K562 (cell line): ENCODE measurements at regions not wholly inside any gene's neighbourhood (a gene's known extent, or its start where the extent isn't known, plus 50 kb on each side); places are given as distances from the start of the nearest gene placed in this dataset.

Experiments
- ATAC-seq: fragments of 200-7000 bp; cut with Tn5 transposase; 3 replicates; pipeline ENCODE4 v1.9.1; 2020; ENCODE audit warnings: moderate library complexity
- BruUV-seq: library from RNA; stranded (reverse); fragments of 400-500 nt; replicated peaks from 2 replicates; lab custom pipeline; 2021; lab: Mats Ljungman, UMichigan
- CTCF ChIA-PET: fragments of 300-600 bp; formaldehyde crosslinking; extraction: SDS; loops from one replicate; lab custom pipeline; 2021; ENCODE audit warnings: low intra/inter-chr PET ratio; lab: Yijun Ruan, JAX
- POLR2A ChIA-PET: fragments of 300-600, 350-650 bp; sonication (Branson Sonifier 250); formaldehyde crosslinking; extraction: SDS; loops from one replicate; lab custom pipeline; 2021; ENCODE audit warnings: antibody characterized with exemption, inconsistent platforms; lab: Yijun Ruan, JAX
- DNase-seq, 4 experiments: peaks; one replicate each; pipeline versions ENCODE4 v3.0.0 to v3.0.0-alpha.2; 2011 to 2018; ENCODE audit warnings: low spot score in 3 of 4, mixed read lengths in 3 of 4; ENCODE audit errors: extremely low read depth in 1 of 4
- FAIRE-seq: peaks from 2 replicates; lab custom pipeline; 2011; peaks lifted over from hg19 to GRCh38; lab: Jason Lieb, UNC
- H2AFZ ChIP-seq: 2 replicates; pipeline ENCODE4 v1.6.0; 2011; ENCODE audit warnings: low read depth, low read length, control low read depth, inconsistent platforms
- H3K27ac ChIP-seq: fragments of 200-600 bp; 3 replicates; pipeline ENCODE4 v1.8.0; 2011; ENCODE audit warnings: low read depth, mild to moderate bottlenecking, control low read depth, inconsistent platforms, low read length, moderate library complexity, mixed read lengths; ENCODE audit errors: extremely low read depth
- H3K27me3 ChIP-seq, 2 experiments: fragments of 300-600 bp in 1 of 2; 2 replicates in 1 of 2; 3 replicates in 1 of 2; pipeline versions ENCODE4 v1.6.0 to v1.8.0; 2011; ENCODE audit warnings: inconsistent platforms in 2 of 2, low read length in 2 of 2, mild to moderate bottlenecking in 1 of 2, mixed read lengths in 1 of 2, moderate library complexity in 1 of 2; ENCODE audit not compliant: control insufficient read depth in 2 of 2, insufficient read depth in 2 of 2
- H3K36me3 ChIP-seq: fragments of 300-600 bp; 3 replicates; pipeline ENCODE4 v1.8.0; 2011; ENCODE audit warnings: mild to moderate bottlenecking, low read length, inconsistent platforms; ENCODE audit not compliant: control insufficient read depth, insufficient read depth
- H3K4me1 ChIP-seq, 2 experiments: fragments of 200-600 bp in 1 of 2; replicated peaks in 1 of 2; 2 replicates in 1 of 2; 3 replicates in 1 of 2; pipeline versions ENCODE4 v1.5.1 to v1.8.0; 2011; ENCODE audit warnings: inconsistent platforms in 2 of 2, low read length in 2 of 2, mild to moderate bottlenecking in 1 of 2, mixed read lengths in 1 of 2, moderate library complexity in 1 of 2; ENCODE audit not compliant: control insufficient read depth in 2 of 2, insufficient read depth in 2 of 2
- H3K4me2 ChIP-seq: 2 replicates; pipeline ENCODE4 v1.6.1; 2011; ENCODE audit warnings: low read length, control low read depth, inconsistent platforms, mixed read lengths; ENCODE audit not compliant: insufficient read depth
- H3K4me3 ChIP-seq: fragments of 200-600 bp; sonication (generic), shearing (Covaris generic); 2 replicates; pipeline ENCODE4 v1.5.1; 2016; ENCODE audit warnings: control low read depth, inconsistent platforms
- H3K79me2 ChIP-seq: fragments of 200-600 bp; 3 replicates; pipeline ENCODE4 v1.8.0; 2011; ENCODE audit warnings: low read length, inconsistent platforms; ENCODE audit not compliant: control insufficient read depth, insufficient read depth
- H3K9ac ChIP-seq, 2 experiments: 2 replicates each; pipeline versions ENCODE4 v1.6.0 to v1.6.1; 2011; ENCODE audit warnings: low read depth in 2 of 2, low read length in 2 of 2, control low read depth in 1 of 2, inconsistent platforms in 1 of 2, mild to moderate bottlenecking in 1 of 2, mixed read lengths in 1 of 2; ENCODE audit not compliant: insufficient read depth in 1 of 2
- H3K9me1 ChIP-seq: one replicate; pipeline ENCODE4 v1.6.0; 2011; ENCODE audit warnings: inconsistent platforms, mild to moderate bottlenecking, low read length, moderate library complexity; ENCODE audit not compliant: control insufficient read depth, insufficient read depth
- H3K9me3 ChIP-seq: replicated peaks from 2 replicates; pipeline ENCODE4 v1.5.1; 2011; ENCODE audit warnings: low read depth, low read length, inconsistent platforms; ENCODE audit not compliant: control insufficient read depth, insufficient read depth
- H4K20me1 ChIP-seq: replicated peaks from 2 replicates; pipeline ENCODE4 v1.6.1; 2011; ENCODE audit warnings: low read length, inconsistent platforms, mixed read lengths; ENCODE audit not compliant: control insufficient read depth, insufficient read depth
- ESRRA ChIP-seq: fragments of 450-650 bp; IDR thresholded peaks from 2 replicates; pipeline ENCODE4 v1.6.1; 2014; ENCODE audit warnings: low read depth, mild to moderate bottlenecking, moderate library complexity, borderline replicate concordance
- FOXM1 ChIP-seq, 2 experiments: fragments of 450-650 bp in 1 of 2; sonication (generic) in 1 of 2; formaldehyde crosslinking in 1 of 2; IDR thresholded peaks; 2 replicates each; pipeline versions ENCODE4 v1.6.1 to v1.9.0; 2017 to 2022; ENCODE audit warnings: low read depth in 2 of 2, mild to moderate bottlenecking in 2 of 2, missing genetic modification reagents in 1 of 2, moderate library complexity in 1 of 2
- HIVEP1 ChIP-seq: fragments of 250-450 bp; sonication (Bioruptor Pico); IDR thresholded peaks from 2 replicates; pipeline ENCODE4 v1.4.0; 2020; ENCODE audit warnings: mild to moderate bottlenecking
- MTA3 ChIP-seq: fragments of 450-650 bp; formaldehyde crosslinking; IDR thresholded peaks from 2 replicates; pipeline ENCODE4 v1.6.1; 2017; ENCODE audit warnings: mild to moderate bottlenecking, borderline replicate concordance
- RREB1 ChIP-seq: fragments of 250-450 bp; sonication (Bioruptor Pico); IDR thresholded peaks from 2 replicates; pipeline ENCODE4 v1.4.0; 2020
- ZBTB40 ChIP-seq, 2 experiments: fragments of 450-650 bp in 1 of 2; sonication (generic) in 1 of 2; formaldehyde crosslinking in 1 of 2; IDR thresholded peaks; 2 replicates each; pipeline versions ENCODE4 v1.7.1 to v1.9.0; 2016 to 2022; ENCODE audit warnings: inconsistent platforms in 1 of 2, mild to moderate bottlenecking in 1 of 2, missing genetic modification reagents in 1 of 2
- WGBS: fragments of 100-300 bp; shearing (Covaris generic); methylation state at CpG from one replicate; pipeline ENCODE4 v1.1.6; 2016; ENCODE audit warnings: low coverage, mixed read lengths; ENCODE audit not compliant: insufficient coverage; ENCODE audit errors: missing lambda C conversion rate; 5-methylcytosine and 5-hydroxymethylcytosine counted together
- in situ Hi-C: fragments of 300-500 bp; cut with MboI; formaldehyde crosslinking; loops from 4 replicates; pipeline ENCODE4 v1.15.0; 2018; ENCODE audit warnings: inconsistent platforms, mixed read lengths
- intact Hi-C: fragments of 100-400 bp; cut with micrococcal nuclease; formaldehyde crosslinking; loops from 2 replicates; pipeline ENCODE4 v1.14.2; 2022

GRCh38 chr7:57210871-57211270, 78.6 kb upstream of the ZNF479 start:
- Histone ChIP-seq H4K20me1 (no peaks in the 10 kb centered on the region), H3K4me1 (no peaks in the 10 kb centered on the region), H3K4me2 (no peak overlapping the region), H3K27ac (no peak overlapping the region), H3K36me3 (no peaks in the 10 kb centered on the region), H3K27me3 (no peaks in the 10 kb centered on the region), H3K79me2 (no peaks in the 10 kb centered on the region), H3K4me3 (no peak overlapping the region), H2AFZ (no peak overlapping the region), H3K9me3 (no peaks in the 10 kb centered on the region), H3K9me1 (no peaks in the 10 kb centered on the region), H3K9ac (no peak overlapping the region)
- WGBS: 0% methylated on average over 5 of the region's 5 CpGs
- ChIA-PET POLR2A (no interaction called here), CTCF (no interaction called here)
- ATAC-seq (no peak), FAIRE-seq (no peak), DNase-seq (no peak)
- intact Hi-C loops: no loop called here
- in situ Hi-C loops: no loop called here
- no TSS peak for BruUV-seq
- TF ChIP-seq RREB1 (CRISPR knock-in tag): no peak
- no peak for TF ChIP-seq FOXM1 (IDR thresholded peaks at IDR 0.05; ENCODE audit: low read depth)
- no peak for TF ChIP-seq FOXM1 (CRISPR knock-in tag; IDR thresholded peaks at IDR 0.05; ENCODE audit: low read depth)
- no peak for TF ChIP-seq ZBTB40 (IDR thresholded peaks at IDR 0.05)
- TF ChIP-seq ZBTB40 (CRISPR knock-in tag; IDR thresholded peaks at IDR 0.05): no peak
- no peak for TF ChIP-seq ESRRA
- no peak for TF ChIP-seq HIVEP1 (CRISPR knock-in tag)
- no peak for TF ChIP-seq MTA3
